SIG-M5 treated with dmso at 0.1 percent for 504 hours (cell line): ENCODE measurements at regions not wholly inside any gene's neighbourhood (a gene's known extent, or its start where the extent isn't known, plus 50 kb on each side); places are given as distances from the start of the nearest gene placed in this dataset.
A peak's percentile ranks its signal among the peaks of the same experiment; 100 is the strongest.

Experiments
- DNase-seq: peaks from one replicate; lab custom pipeline; 2025; ENCODE audit not compliant: unreplicated experiment; lab: John Stamatoyannopoulos, UW

DNA sequence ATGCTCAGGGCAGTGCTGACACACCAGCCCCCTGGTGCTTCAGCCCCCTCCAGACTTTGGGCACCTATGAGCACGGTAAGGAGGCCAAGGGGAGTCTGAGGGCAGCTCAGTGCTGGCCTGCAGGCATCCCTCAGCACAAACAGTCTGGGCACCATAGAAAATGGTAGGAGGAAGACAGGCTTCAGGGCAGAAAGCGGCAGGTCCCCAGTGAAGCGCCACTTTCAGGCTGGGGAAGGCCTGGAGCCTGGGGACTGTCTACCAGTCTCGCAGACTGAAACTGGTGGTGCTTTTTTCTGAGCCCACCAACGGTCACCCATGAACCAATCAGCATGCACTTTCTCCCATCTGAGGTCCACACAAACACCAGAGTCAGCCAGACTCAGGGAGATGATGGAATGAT, 1074.7 kb downstream of the PCDH18 start:
- DNase-seq, result no peak

DNA sequence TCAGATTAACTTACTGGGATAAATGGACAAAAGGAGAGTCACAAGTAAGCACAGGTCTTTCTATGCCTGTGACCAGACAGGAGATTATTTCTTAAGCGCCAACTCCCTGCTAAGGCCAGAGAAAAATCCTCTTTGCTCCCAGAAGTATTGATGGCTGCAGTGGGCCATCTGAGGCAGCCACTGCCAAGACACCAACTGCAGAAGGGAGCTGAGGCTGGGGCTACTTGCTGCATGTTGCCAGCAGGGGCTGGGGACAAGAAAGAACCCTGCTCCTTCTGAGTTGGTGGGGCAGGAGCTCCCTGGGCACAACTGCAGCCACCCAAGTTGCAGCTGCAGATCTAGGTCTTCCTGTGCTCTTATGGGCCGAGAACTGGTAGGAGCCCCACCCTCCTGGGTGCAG, 1075.3 kb downstream of the PCDH18 start:
- no peak for DNase-seq

DNA sequence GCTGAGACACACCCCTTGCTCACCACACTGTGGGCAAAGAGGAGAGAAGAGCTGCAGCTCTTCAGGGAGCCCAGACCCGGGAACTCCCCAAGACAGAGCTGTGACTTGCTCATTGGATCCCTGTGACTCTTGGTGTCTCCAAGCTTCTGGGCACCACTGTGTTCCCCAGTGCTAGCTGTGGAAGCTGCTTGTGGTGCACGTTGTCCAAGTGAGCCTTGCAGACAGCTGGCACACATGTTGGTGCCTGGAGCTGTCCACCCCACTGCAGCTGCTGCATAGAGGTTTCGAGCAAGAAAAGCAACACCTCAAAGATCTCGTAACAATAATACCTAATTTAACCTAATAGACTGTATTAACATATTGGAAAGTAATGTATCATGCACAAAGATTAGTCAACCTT, 1089.3 kb downstream of the PCDH18 start:
- DNase-seq, result no peak

DNA sequence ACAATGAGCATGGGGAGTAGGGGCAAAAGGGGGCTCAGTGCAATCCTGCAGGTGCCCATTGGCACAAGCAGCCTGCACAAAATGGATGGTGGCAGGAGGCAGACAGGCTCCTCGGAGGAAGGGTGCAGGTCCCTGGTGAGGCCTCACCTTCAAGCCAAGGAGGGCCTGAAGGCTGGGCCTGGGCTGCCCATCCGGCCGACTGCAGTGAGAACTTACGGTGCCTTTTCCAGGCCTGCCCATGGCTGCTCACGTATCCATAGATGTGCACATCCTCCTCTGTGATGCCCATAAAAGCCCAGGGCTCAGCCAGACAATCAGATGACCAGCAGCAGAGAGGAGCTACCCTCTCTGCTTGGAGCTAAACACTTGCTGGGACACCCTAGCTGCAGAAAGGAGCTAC, 1089.8 kb downstream of the PCDH18 start:
- DNase-seq, result no peak

DNA sequence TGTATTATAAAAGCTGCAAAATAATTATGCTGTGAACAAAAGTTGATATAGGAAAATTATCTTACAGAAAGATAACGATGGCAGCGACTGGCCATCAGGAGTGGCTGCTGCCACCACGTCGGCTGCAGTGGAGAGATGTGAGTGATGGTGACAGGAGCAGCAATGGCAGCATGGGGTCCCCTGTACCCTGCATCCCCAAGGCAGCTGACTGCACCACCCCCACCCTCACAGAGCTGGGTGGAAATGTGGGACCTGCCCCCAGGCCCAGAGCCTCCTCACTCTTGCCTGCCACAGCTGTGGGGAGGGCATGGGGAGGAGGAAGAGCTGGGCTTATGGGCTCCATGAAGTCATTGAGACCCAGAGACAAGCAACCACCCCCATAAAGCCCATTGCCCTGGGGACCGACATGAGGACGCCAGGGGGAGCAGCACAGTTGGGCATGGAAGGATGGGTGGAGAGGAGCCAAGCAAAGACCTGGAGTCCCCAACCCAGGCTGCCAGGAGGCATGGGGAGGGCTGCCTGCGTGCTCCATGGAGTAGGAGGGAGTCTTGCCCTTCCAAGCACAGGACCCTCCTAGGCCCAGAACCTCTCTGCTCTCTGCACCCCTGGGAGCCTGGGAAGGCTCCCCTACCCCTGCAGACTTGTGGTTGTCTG, 1090.5 kb downstream of the PCDH18 start:
- DNase-seq, result no peak

DNA sequence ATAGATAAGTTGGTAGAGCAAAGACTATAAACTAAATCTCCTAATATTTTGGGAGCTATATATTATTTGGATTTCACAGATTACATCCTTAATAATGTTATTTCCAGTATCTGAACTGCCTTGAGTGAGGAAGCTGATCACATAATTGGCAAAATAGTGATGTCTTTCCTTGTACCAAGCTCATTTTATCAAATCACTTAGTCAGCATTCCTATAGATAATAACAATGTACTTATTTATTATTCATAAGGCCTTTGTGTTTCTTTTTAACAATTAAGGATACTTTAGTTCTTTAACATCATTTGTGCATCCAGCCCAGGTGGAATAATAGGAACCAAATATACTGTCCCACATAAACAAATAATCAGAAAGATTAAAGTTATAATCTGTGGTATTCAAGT, 1093.6 kb downstream of the PCDH18 start:
- no peak for DNase-seq

DNA sequence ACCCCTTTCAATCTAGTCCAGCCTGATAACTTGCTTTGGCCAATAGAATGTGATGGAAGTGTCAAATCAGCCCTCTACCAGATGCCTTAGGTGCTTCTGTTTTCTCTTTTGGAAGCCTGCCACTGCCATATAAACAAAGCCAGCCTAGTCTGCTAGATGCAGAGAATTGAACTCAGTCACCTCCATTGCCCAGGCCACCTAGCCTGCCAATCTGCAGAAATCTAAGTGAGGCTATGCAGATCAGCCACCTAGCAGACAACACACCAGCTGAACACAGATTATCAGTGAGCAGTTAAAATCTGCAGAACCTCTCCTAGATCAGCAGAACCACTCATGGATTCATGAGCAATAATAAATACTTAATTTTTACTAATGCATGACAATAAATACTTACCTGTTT, 1108.2 kb downstream of the PCDH18 start:
- no peak for DNase-seq

DNA sequence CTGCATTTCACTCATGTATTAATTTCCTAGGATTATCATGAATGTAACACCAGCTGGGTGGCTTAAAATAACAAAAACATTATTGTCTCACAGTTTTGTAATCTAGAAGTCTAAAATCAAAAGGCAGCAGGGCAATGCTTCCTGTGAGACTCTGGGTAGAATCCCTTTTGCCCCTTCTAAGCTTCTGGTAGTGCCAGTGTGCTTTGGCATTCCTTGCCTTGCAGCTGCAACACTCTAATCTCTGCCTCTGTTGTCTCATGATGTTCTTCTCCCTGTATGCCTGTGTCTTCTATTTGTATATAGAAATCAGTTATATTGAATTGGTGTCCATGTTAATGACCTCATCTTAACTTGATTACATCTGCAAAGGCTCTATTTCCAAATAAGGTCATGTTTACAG, 1117.3 kb downstream of the PCDH18 start:
- no peak for DNase-seq

DNA sequence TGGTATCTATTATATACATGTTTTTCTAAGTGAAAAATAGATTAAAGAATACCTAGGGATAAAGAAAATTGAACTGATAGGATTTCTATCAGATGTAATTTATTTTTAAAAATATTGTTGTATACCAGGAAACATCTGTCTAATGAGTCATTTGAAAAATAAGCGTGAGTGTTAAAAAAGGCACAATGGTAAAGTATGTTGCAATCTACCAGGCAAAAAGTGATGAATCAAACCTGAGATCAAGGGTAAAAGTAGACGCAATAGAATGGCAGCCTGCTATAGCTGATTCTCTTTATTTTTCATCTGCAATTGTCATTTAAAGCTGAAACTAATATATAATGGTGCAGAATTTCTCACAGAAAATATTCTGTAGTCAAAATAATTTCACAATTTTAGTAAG, 1119.6 kb downstream of the PCDH18 start:
- DNase-seq, result peak; percentile 4

DNA sequence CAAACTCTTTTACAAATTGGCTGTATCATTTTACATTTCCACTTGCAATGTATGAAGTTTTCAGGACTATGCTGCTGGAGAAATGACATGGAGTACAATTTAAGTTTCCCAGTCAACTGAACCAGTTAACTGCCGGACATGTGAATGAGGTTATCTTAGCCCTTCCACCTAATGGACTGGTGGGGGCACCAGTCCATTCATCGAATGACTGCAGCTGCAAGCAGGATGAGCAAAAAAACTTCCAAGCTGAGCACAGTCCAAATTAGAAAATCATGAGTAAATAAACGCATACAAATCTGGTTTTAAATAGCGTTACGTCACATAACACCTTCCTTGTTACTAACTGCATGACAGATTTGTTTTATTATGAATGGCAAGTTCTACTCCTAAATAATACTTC, 1131.5 kb downstream of the PCDH18 start:
- no peak for DNase-seq

DNA sequence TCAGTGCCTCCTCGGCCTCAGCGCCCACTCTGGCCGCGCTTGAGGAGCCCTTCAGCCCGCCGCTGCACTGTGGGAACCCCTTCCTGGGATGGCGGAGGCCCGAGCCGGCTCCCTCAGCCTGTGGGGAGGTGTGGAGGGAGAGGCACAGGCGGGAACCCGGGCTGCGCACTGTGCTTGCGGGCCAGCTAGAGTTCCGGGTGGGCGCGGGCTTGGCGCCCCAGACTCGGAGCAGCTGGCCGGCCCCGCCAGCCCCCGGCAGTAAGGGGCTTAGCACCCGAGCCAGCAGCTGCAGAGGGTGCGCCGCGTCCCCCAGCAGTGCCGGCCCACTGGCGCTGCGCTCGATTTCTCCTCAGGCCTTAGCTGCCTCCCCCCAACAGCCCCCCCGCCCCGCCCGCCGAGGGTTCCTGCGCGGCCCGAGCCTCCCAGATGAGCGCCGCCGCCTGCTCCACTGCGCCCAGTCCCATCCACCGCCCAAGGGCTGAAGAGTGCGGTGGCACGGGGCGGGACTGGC, 1137.0 kb downstream of the PCDH18 start:
- DNase-seq, result no peak

DNA sequence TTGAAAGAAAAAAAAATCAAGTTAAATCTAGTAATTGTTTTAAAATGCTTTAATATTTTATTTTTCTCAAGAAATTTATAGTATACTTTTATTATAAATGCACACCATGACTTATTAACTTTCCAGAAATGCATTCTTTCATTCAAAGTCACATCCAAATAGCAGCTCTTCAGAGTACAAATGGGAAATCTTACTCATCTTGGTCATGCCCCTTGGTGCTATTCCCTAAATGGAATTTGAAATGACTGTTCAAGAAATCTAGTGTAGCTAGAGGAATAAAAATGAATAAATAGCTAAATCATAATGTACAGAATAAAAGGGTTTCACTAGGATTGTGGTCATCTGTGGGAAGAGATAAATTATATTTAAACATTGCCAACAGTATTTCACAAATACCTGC, 1139.7 kb downstream of the PCDH18 start:
- no peak for DNase-seq

DNA sequence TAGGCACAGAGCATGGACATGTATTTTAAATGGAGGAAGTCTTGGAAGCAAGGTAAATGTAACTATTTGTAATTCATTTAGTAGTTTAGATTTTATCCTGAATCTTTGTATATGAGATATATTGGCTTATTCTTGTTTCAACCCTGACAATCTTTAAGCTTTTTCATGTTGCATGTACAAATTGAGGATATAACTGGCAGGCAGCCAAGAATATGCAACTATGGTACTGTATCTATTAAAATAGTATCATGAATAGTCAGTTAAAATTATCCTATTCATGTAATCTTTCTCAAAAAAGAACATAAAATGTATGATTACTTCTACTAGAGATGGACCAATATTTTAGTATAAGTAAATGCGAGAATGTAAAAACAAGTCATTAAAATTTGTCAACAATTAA, 1141.5 kb downstream of the PCDH18 start:
- DNase-seq, result no peak

DNA sequence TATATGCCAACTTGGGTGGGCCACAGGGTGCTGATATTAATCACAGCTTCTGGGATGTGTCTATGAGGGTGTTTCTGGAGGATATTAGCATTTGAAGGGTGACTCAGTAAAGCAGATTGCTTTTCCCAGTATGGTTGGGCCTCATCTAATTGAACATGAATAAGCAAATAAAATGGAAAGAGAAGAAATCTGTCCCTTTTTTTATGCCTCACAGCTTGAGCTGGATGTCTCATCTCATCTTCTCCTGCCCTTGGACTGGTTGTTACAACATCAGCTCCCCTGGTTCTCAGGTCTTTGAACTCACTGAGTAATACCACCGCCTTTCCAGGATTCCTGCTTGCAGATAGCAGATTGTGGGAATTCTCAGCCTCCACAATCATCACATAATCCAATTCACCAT, 1149.2 kb downstream of the PCDH18 start:
- DNase-seq, result no peak

DNA sequence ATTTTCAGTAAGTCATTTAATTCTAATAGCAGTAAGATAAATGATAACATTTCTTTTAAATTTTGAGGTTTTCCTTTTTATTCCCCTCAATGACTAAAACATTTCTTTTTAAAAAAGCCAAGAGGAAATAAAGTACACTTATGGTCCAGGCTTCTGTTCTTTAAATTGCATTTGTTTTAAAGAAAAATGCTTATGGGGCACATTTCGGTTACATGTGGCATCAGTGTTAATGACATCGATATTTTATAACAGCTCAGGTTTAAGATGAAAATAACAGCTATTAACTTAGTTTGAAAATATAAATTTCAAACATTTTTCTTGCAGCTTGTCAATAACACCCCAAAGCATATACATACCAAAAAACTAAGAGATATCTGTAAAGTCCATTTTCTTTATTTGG, 1161.1 kb downstream of the PCDH18 start:
- DNase-seq, result no peak

DNA sequence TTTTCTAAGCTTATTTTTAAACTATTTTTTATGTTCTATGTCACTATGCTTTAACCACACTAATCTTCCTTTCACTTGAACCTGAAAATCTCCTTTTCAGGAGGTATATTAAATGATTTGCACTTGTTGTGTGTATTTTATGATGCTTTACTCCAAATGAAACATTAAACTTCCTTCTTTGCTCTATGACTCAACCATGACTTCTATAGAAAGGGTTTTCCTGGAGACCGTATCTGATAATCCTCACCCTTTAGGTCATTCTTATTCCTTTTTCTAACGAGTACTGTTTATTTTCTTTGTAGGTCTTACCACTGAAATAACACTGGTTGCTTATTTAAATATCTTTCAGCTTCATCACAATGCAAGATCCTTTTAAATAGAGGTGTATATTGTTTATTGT, 1163.2 kb downstream of the PCDH18 start:
- peak; percentile 34 for DNase-seq

DNA sequence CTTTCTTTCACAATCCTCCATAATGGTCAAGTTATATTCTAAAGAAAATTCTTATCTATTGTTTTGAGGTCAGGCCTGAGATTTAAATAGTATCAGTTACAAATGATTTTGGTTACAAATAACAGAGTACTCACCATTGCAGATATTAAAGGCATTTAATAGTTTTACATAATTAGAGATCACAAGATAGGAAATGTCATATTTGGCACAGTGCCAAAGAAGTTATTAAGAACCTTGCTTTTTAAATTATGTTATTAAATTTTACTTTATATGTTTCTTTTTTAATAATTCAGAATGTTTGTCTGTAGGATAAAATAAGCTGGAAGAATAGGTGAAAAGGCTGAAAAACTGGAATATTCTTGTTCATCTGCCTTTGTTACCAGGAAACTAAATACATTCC, 1174.7 kb downstream of the PCDH18 start:
- no peak for DNase-seq

DNA sequence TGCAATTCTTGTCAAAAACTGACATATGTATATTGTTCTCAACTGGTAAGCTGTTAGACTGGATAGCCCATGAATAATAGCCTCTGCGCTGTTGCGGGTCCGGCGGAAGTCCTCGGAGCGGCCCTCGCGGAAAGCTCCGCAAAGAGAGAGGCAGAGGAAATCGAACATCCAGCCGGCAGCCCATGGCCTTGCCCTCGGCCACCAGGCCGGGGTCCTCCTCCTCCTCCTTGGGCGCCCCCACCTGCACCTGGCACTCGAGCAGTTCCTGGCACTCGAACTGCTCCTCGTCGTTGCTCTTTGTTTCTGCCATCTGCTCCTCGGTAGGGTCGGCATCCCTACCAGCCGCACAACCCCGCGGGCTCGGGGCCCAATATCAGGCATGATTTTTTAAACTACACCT, 1176.3 kb downstream of the PCDH18 start:
- no peak for DNase-seq

DNA sequence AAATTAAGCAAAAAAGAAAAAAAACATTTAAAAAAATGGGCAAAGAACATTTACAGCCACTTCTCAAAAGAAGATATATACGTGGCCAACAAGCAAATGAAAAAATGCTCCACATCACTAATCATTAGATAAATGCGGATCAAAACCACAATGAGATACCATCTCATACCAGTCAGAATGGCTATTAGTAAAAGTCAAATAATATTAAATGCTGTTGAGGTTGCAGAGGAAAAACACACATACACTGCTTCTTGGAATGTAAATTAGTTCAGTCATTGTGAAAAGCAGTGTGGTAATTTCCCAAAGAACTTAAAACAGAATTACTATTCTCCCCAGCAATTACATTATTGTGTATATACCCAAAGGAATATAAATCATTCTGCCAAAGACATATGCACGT, 1189.0 kb downstream of the PCDH18 start:
- DNase-seq, result no peak

DNA sequence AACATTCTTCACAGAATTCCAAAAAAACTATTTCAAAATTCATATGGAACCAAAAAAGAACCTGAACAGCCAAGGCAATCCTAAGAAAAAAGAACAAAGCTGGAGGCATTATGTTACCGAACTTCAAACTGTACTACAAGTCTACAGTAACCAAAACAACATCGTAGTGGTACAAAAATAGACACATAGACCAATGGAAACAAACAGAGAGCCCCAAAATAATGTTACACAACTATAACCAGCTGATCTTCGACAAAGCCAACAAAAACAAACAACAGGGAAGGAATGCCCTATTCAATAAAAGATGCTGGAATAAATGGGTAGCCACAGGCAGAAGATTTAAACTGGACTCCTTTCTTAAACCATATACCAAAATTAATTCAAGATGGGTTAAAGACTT, 1189.6 kb downstream of the PCDH18 start:
- DNase-seq, result no peak

DNA sequence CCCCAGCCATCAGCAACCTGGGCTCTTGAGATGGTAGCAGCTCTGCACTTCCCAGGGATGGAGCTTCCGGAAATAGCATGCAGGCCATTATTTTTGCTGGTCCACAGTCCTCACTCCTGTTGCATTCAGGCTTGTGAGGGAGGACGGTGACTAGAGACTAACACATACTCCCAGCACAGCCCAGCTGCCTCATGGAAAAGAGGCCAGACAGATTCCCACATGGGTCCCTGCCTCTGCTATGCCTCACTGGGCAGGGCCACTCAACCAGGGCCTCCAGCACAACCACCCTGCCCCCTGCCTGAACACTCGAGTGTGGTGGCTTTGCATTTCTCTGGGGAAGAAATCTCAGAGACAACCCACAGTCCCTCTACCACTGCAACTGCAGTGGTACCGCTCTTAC, 1195.1 kb downstream of the PCDH18 start:
- DNase-seq, result no peak

DNA sequence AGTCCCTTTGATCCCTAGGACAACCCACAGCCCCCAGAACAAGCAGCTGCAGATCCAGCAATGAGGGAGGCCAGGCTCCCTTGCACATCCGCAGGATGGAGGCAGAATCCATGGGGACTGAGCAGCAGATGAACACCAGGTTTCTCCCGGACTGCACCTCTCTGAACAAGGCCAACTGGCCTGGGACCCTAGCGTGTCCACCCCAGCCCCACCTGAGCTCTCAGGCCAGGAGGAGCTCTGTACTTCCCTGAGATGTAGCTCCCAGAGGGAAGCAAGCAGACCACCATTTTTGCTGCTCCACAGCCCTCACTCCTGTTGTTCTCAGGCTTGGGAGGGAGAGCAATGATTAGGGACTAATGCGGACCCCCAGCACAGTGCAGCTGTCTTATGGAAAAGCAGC, 1195.8 kb downstream of the PCDH18 start:
- no peak for DNase-seq

DNA sequence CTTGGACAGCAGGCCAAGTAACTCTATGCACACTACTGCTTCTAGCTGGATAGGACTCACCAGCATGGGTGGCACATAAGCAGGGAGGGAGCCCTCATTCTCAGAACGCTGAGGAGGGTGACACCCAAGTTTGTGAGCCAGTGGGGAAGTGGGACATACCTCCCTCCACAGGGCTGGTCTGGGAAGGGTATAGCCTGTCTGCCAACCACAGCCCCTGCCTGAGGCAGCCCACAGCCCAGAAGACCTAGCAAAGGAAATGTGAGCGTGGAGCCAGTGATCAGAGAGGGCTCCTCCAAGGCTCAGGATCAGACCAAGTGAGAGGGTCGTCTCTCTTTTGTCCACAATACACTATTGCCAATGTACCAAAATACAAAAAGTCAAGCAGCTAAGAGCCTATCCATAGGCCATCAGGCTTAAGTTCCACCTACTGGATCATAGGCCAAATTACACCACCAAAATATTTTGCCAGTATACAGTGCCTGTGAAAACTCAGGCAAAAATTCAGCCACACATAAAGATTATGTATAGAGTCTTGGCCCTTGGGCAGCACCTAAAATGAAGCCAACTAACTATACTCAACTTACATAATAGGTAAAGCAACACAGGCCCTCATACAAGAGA, 1203.1 kb downstream of the PCDH18 start:
- DNase-seq, result peak; percentile 1
